HCT116 (cell line): ENCODE measurements at regions not wholly inside any gene's neighbourhood (a gene's known extent, or its start where the extent isn't known, plus 50 kb on each side); places are given as distances from the start of the nearest gene placed in this dataset.

Experiments
- CTCF ChIP-seq, 3 experiments: fragments of 200-600 bp in 1 of 3; sonication (generic) in 1 of 3; IDR thresholded peaks in 2 of 3; conservative IDR thresholded peaks in 1 of 3; 2 replicates each; pipeline ENCODE4 v1.5.1; 2012 to 2017; ENCODE audit warnings: low read depth in 2 of 3, low read length in 2 of 3, antibody characterized with exemption in 1 of 3, borderline replicate concordance in 1 of 3, control low read depth in 1 of 3, mild to moderate bottlenecking in 1 of 3, mixed read lengths in 1 of 3, mixed run types in 1 of 3, moderate library complexity in 1 of 3; ENCODE audit not compliant: insufficient read depth in 1 of 3
- EZH2phosphoT487 ChIP-seq: fragments of 200-600 bp; IDR thresholded peaks from 2 replicates; pipeline ENCODE4 v1.6.1; 2018; ENCODE audit warnings: antibody characterized with exemption, borderline replicate concordance
- MAX ChIP-seq: IDR thresholded peaks from 2 replicates; pipeline ENCODE4 v1.6.1; 2012
- POLR2A ChIP-seq: IDR thresholded peaks from 2 replicates; pipeline ENCODE4 v1.7.0; 2011; ENCODE audit warnings: borderline replicate concordance; ENCODE audit not compliant: insufficient read depth, insufficient read length; ENCODE audit errors: extremely low read depth
- ZBTB33 ChIP-seq: IDR thresholded peaks from 2 replicates; pipeline ENCODE4 v1.6.1; 2011; ENCODE audit warnings: mild to moderate bottlenecking, low read length, moderate library complexity; ENCODE audit not compliant: insufficient replicate concordance; ENCODE audit errors: extremely low read depth

GRCh38 chr18:29254123-29254522 is 1077.2 kb upstream of the CDH2 start:
- TF ChIP-seq POLR2A = no peak
- no peak for TF ChIP-seq EZH2phosphoT487
- no peak for TF ChIP-seq MAX
- no peak for TF ChIP-seq ZBTB33
- no peak for TF ChIP-seq CTCF (IDR thresholded peaks at IDR 0.05 in 2 of 3, conservative IDR thresholded peaks at IDR 0.05 in 1 of 3; ENCODE audit: borderline replicate concordance in 1 of 3, insufficient read depth in 1 of 3, low read depth in 2 of 3, low read length in 2 of 3)
